ENCODE measurements at regions not wholly inside any gene's neighbourhood (a gene's known extent, or its start where the extent isn't known, plus 50 kb on each side); places are given as distances from the start of the nearest gene placed in this dataset.

- TF ChIP-seq CTCF (conservative IDR thresholded peaks at IDR 0.05) (no peak), EZH2 (IDR thresholded peaks at IDR 0.05; ENCODE audit: low read depth) (no peak)
Observed at GRCh38 chr17:70780031-70780430, 610.7 kb downstream of the KCNJ2 start.

All from PC-9 (cell line).